NOMO-1 (cell line): ENCODE measurements at regions not wholly inside any gene's neighbourhood (a gene's known extent, or its start where the extent isn't known, plus 50 kb on each side); places are given as distances from the start of the nearest gene placed in this dataset.

ENCODE experiments used
- DNase-seq, 2 experiments: peaks; one replicate each; lab custom pipeline; 2025; ENCODE audit not compliant: unreplicated experiment in 2 of 2; lab: John Stamatoyannopoulos, UW

DNA sequence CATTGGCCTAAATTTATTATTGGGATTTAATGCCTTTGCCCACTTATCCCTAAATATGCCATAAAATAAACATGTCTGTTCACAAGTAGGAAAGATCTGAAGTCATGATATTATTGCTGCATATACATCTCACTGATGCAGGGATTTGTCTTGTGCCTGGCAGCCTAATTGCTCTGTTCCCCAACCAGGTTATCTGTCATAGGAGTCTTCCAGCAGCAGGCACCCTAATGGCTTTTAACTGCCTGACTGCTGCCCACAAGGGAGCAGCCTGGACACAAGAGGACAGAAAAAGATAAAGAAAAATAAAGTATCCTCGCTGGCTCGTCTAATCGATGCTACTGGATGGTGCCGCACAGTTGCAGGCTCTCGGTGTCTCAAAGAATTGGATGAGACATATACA, 337.6 kb upstream of the FAR2 start:
- no peak for DNase-seq

DNA sequence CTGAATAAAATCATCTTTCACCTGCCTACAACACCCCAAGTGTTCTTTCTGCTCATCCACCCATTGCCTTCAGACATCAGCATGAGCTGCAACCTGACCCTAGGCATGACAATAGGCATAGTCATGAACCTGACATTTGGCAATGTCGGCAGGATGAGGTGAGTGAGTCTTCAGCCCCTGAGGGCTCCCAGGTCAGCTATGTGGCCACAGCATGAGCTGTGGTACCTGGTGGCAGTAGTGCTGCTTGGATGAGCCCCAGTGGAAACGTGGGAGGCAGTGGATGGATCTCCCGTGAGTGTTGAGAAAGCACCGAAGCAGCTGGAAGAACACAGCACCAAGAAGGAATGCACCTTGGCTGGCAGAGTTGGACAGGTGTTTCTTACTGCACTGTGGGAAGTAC, 334.8 kb upstream of the FAR2 start:
- no peak for DNase-seq

DNA sequence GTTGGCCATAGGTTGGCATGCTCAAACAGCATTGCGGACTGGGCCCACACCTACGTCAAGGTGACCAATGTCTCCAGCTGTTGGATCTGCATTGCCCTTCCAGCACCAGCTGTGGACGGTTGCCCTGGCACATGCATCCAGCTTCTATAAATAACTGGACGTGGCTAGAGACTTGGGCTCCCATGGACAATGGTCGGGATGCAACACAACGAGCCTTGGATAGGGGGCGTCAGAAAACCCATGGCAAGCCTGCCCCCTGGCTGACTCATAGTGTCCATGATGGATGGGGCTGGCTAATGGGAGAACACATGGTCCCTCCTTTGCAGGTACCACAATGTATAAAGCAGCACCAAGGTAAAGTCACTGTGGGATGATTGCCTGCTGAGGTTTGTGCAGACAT, 331.6 kb upstream of the FAR2 start:
- no peak for DNase-seq

DNA sequence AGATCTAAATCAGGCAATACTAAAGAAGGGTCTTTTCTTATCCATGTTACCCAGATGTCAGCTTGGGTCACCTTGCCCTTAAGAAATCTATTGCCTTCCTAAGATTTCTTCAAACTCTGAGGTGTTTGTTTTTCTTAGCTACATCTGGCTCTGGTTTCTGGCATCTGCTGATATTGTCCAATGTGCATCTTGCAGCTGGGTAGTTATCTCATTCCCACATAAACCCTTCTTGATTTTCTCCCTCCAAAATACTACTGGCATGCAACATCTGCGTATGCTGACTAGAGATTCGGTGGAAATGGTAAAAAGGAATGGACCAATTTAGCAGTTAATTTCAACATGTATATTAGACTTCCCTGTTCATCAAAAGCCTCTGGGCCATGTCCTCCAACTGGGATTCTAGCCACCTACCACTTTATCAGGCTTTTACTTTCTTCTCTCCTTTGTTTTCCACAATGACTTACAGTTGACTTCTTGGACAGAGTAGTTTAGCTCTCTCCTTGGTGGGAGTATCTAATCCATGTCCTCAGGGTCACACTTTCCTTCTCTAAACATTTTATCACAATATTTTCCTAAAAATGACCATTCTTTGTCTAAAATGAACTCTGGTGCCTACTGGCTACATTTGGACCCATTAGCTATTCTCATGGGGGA, 324.8 kb upstream of the FAR2 start:
- peak in 1 of 2 experiments; percentile 23 for DNase-seq

DNA sequence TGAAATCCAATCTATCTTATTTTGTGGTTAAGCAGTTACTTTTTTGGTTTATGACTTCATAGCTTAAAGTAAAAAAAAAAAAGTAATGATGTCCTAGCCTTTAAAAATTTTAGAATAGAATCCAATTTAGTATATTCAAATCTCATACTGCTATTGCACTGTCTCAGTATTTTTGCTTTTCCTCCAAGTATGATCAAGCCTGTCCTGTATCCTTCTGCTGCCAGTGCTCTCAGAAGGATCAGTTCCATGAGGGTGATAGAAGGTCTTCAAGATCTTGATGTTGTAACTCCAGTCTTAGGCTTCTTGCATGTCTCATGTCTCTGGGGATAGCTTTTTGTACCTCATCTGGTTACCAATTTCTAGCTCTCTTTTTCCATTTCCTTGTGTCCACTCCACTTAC, 324.2 kb upstream of the FAR2 start:
- DNase-seq = peak in 1 of 2 experiments; percentile 31

DNA sequence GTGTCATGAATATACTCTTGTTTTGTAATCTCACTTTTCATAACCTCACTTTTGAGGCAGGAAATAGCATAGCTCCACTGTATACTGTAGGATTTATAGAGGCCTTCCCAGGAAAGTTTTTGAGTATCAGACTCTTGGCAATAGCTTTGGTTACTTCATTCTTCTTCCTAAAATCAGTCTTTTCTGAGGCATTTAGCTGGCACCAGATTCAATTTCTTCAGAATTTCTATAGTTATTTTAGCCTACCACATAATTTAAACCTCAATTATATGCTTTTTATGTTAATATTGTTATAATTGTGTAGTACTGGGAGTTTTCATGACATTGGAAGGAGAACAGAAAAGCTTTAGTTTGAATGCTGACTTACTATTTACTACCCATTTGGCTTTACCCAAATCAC, 322.3 kb upstream of the FAR2 start:
- no peak for DNase-seq

DNA sequence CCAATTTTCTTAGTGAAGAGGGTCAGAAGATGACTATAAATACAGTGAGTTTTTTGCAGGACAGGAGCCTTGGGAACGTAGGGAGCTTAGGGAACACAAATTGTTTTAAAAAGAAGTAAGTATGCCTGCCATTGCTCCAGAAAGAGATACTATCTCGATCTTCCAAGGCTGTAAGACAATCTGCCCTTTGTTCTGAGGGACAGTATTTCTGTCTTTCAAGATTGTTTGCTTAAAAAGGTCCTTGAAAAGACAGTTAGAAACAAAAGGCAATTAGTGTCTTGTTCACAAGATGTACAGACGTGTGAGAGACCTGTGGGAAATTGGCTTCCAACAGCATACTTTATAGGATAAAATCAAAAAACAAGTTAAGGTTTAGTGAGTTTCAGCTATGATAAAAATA, 321.2 kb upstream of the FAR2 start:
- no peak for DNase-seq

DNA sequence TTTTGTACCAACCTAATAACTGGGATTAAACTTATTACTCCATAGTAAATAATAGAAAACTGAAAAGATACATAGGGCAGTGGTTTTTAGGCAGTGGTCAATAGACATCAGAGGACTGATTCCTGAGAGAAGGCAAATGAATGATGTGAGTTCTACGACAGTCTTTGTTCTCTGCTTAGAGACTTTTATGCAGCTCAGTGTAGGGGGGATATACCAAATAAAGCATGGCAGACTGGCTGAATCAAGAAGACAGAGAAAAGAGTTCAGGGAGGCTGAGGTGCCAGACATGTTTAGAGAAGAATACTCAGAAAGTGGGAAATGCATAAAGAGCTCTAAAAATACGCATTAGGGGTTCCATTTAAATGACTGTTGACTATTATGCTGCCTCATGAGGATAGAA, 320.8 kb upstream of the FAR2 start:
- no peak for DNase-seq

DNA sequence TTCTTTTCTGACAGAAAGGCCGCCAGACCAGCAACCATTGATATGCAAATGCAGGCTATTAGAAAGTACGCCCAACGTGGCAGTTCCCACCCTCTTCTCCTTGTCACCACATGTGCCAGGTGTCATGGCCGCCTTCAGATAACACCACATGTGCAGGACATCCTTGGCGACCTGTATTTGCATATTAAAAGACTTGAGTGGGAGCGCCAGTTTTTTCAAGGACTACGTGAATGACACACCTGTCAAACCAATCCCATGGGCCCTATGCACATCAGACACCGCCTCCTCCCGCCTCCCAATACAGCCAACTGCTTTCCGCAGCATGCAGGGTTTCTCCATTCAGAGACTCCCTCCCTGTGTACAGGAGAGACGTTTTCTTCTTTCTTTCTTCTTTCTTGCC, 318.6 kb upstream of the FAR2 start:
- DNase-seq = no peak

DNA sequence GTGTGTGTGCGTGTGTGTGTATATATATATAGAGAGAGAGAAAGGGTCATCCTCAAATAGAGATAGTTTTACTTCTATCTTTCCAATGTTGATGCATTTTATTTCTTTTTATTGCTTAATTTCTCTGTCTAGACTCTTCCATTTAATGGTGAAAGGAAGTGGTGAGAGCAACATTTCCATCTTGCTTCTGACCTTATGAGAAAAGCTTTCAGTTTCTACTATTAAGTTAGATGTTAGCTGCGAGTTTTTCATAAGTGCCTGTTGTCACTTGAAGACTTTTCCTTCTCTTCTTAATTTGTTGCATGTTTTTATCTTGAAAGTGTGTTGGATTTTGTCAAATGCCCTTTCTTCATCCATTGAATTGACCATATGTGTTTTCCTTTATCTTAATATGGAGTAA, 304.4 kb upstream of the FAR2 start:
- peak in 1 of 2 experiments; percentile 25 for DNase-seq

DNA sequence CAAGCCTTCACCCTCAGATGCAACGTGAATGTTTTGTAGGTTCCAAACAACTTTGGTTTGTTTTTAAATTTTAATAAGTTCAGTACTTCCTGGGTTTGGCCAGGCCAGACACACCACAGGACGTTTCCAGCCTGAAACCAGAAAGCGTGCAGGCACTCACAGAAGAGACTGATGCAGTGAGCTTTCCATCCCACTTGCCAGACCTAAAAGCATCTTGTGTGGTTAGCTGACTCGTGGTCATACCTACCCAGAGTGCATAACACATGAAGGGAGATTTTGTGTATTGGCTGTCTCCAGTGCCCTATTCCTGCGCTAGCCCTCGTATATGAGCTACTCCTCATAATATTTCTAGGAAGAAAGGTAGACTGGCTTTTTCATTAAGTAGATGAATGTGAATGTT, 297.3 kb upstream of the FAR2 start:
- DNase-seq = no peak

DNA sequence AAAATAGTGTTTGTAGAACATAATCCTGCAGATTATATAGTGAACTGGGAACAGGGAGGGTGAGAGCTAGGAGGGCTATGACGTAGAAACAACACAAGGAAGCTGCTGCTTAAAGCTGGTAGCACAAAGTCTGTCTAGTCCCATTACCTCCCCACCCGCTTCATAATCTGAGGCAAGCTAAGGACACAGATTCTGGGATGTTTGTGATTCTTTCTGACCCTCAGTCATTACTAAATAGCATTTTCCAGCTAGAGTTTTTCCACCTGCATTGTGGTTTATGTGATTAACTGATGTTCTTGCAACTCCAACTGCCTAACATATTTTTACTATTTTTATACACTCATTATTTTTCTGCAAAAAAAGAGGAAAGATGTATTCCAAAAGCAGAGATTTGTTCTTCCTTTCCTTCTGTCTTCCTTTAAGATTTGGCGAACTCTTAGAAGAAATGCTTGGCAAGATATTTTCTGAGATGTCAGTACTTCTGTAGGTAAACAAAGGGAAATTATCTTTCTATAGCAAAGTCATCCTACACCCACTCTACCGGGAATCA, 293.2 kb upstream of the FAR2 start:
- DNase-seq = no peak

DNA sequence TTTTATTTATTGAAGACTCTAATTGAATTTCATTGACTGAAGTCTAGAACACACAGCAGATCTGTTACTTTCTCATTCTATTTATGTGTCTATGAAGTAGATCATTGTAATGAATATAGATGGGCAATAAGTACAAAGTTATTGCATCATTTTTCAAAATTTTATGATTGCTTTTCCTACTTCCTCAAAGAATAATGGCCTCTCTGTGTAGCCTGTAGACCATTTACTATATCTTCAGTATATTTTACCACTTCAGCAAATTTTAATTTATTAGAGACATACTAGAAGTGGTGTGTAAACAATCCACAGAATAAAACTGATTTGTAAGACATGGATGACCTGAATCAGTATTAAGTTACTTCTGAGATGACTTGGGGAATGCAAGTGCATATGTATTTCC, 291.7 kb upstream of the FAR2 start:
- DNase-seq = peak; percentile 12 to 55

DNA sequence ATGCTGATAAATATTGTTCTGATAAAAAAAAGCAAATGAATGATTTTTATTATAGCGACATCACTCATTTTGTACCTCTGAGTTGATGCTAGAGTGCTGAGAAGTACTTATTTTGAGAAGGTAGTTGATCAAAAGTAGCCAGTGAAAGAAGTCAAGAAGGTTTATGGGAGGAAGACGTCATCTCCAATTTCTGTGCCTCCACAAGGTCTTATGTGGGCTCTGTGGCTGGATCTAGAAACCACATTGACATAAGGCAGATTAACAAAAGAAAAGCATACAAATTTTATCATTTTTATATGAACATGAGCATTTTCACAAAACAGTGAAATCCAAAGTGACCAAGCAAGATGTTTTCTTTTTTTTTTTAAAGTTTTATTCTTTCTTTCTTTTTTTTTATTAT, 289.5 kb upstream of the FAR2 start:
- DNase-seq = no peak

DNA sequence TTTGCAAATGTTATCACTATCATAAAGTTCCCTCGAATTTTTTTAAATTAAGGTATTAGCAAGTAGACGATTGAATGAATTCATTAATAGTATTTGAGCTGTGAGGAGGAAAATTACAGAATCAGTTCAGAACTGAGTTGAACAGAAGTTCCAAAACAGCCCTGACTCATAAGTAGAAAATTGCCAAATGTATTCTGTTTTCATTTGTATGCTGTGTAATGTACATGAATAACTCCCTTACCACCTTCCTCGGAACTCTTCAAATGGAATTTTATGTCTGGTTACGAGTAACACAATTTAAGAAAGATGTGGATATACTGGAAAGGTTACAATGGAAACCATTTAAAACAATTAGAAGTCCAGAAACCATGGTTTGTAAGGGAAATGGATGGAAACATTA, 283.3 kb upstream of the FAR2 start:
- DNase-seq = no peak

DNA sequence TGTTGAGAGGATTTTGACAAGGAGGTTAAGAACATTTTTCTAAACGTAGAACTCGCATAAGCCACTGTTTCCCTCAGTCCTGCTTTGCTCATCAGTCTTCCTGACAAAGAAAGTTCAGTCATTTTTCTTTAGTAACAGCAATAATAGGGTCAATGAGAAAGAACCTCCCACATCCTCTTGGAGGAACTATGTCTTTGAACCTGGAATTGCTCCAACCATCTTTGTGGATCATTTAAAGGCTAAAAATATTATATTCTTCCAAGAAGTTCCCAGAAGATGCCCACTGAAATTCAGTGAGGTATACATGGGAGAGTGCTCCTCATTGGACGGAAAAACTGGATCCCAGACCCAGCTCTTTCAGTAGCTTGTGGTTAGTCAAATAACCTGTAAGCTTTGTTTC, 282.8 kb upstream of the FAR2 start:
- no peak for DNase-seq

DNA sequence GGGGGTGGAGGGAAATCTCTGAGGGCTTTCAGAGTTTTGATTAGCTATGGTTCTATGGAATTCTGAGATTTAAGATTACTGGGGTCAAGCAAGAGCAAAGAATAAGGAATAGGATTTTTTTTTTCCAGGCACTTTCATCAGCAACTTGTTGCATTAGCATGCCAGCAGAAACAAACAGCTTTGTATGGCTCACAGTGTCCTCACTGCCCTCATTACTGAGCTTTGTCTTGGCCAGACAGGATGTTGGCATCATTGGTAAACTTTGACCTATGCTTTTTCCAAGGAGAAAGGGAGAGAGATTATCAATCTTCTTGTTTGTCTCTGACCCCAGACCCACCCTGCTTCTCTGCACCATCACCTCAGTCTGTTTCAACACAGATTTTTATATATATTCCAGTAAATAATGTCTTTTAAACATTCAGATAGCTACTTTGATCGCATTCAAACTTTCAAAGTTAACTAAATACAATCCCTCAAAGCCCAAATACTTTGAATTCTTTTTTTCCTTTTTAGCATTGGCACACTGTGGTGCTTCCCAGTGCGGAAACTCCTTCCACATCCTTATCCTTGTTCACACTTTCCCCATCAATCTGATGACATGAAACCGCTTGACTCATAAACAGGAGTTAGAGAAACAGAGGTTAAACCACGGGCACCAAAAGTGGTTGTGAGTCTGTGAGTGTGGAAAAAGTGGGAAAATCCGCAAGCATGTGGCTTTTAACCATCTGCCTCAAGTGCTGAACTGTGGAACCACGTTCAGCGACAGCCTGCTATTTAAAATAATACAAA, 282.2 kb upstream of the FAR2 start:
- DNase-seq = no peak

DNA sequence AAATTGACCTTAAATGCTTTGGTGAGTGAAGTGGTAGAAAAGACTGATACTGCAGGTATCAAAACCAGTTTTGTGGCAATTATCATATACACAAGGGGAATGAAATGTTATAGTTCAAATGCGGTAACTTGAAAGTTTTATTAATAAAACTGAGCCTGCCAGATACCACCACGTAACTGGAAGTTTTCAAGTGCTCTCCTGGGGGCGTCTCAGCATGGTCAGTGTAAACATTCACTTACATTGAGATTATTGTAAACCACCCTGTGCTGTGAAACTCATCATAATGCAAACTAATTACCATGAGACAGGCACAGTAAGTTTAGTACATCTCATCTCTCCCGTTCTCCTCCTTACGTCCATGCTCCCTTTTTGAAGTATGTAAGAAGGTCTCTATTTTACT, 280.7 kb upstream of the FAR2 start:
- DNase-seq = no peak

DNA sequence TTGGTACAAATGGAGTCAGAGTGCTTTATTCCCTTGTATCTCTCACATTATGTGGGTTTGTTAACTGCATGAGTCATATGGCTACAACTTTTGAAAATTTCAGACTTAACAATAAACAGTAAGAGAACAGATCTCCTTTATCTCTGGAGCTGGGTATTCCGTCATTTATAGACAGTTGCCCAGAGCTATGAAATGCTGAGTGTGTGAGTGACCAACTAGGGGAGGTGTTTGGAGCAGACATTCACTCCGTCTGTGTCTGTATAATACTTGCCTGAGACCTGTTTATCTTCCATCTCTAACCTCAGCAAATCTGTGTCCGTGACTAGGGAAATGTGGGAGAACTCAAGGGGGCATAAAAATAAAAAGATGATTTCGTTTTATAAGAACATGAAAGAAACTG, 279.9 kb upstream of the FAR2 start:
- DNase-seq = no peak

DNA sequence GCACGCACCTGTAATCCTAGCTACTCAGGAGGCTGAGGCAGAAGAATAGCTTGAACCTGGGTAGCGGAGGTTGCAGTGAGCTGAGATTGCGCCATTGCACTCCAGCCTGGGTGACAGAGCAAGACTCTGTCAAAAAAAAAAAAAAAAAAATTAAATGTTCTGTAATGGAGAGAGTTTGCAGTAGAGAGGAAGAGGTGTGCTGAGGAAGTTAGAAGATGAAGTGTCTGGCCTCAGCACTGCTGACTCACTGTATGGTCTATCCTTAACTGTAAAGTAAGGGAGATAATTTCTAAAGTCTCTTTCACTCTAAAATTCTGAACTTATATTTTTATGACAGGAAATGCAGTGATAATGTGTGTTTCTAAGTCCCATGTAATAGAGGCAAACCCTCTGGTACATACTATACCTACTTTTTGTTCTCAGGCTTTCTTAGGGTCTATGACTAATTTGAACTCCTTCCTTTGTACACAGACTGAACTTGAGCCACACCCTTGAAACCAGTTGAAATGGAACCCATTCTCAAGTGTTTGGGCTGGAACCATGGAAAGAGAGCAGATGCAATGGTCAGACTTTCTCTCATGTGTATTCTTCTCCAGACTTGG, 278.1 kb upstream of the FAR2 start:
- DNase-seq = peak; percentile 81 to 91

DNA sequence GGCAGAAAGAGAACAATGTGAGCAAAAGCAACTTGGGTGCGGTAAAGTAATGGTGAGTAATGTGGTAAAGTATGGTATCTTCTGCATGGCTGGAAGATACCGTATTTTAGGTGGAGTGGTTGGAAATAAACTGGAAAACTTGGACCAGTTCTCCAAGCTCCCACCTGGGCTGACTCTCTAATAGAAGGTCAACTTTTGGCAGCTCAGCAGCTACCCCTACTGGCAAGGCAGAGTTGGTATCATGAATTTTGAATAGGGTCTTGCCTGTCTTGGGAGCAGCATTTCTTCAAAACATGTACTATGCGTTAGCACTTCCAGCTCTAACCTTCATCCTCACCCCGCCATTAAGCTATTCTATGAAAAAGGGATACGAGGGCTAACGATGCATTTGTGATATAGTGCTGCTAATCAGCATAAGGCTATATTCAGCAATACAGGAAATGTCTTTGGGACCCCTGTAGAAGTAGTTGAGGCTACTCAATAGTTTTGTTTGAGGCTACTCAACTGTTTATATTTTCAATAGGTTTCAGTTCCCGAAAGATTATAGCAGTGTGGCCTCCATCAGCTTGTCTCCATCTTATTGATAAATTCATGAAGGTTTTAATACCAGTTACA, 276.3 kb upstream of the FAR2 start:
- peak; percentile 10 to 53 for DNase-seq
